CD14-positive monocyte (primary cell): ENCODE measurements at regions not wholly inside any gene's neighbourhood (a gene's known extent, or its start where the extent isn't known, plus 50 kb on each side); places are given as distances from the start of the nearest gene placed in this dataset.

ENCODE experiments used
- DNase-seq, 3 donors: peaks; one replicate each; pipeline ENCODE4 v3.0.0-alpha.2; 2011 to 2022
- H2AFZ ChIP-seq: 2 replicates; pipeline ENCODE4 v1.6.0; 2012; ENCODE audit warnings: mild to moderate bottlenecking, low read depth, low read length, inconsistent platforms; ENCODE audit not compliant: insufficient read depth, poor library complexity, severe bottlenecking
- H3K27ac ChIP-seq, 2 donors: 1 replicate in 1 of 2; 2 replicates in 1 of 2; pipeline ENCODE4 v1.5.1; 2012 to 2013; ENCODE audit warnings: low read length in 2 of 2, control low read depth in 1 of 2, inconsistent platforms in 1 of 2, low read depth in 1 of 2, mild to moderate bottlenecking in 1 of 2
- H3K27me3 ChIP-seq, 2 donors: one replicate each; pipeline versions ENCODE4 v1.6.0 to v1.6.1; 2011 to 2013; ENCODE audit warnings: low read length in 2 of 2; ENCODE audit not compliant: control insufficient read depth in 2 of 2, insufficient read depth in 2 of 2
- H3K36me3 ChIP-seq, 2 donors: replicated peaks in 1 of 2; 1 replicate in 1 of 2; 2 replicates in 1 of 2; pipeline versions ENCODE4 v1.5.1 to v1.6.1; 2012 to 2013; ENCODE audit warnings: low read length in 2 of 2, control low read depth in 1 of 2, inconsistent platforms in 1 of 2, mild to moderate bottlenecking in 1 of 2; ENCODE audit not compliant: insufficient read depth in 2 of 2, control insufficient read depth in 1 of 2
- H3K4me1 ChIP-seq, 2 donors: 1 replicate in 1 of 2; 2 replicates in 1 of 2; pipeline versions ENCODE4 v1.5.1 to v1.6.1; 2012 to 2013; ENCODE audit warnings: low read length in 2 of 2, control low read depth in 1 of 2, inconsistent platforms in 1 of 2, mild to moderate bottlenecking in 1 of 2, moderate library complexity in 1 of 2; ENCODE audit not compliant: insufficient read depth in 2 of 2, control insufficient read depth in 1 of 2
- H3K4me2 ChIP-seq: replicated peaks from 2 replicates; pipeline ENCODE3; 2012; ENCODE audit warnings: low read length, moderate library complexity, mild to moderate bottlenecking; ENCODE audit not compliant: poor library complexity, severe bottlenecking; ENCODE audit errors: extremely low read depth
- H3K4me3 ChIP-seq, 3 experiments: fragments of 200-600 bp in 1 of 3; sonication (generic) in 1 of 3; replicated peaks in 1 of 3; 1 replicate in 2 of 3; 2 replicates in 1 of 3; pipeline ENCODE4 v1.5.1; 2011 to 2013; ENCODE audit warnings: low read length in 3 of 3, mild to moderate bottlenecking in 3 of 3, control low read depth in 2 of 3, low read depth in 2 of 3, inconsistent platforms in 1 of 3, moderate library complexity in 1 of 3
- H3K79me2 ChIP-seq: 2 replicates; pipeline ENCODE4 v1.6.0; 2012; ENCODE audit warnings: mild to moderate bottlenecking, control low read depth, inconsistent platforms, low read length, moderate library complexity; ENCODE audit not compliant: insufficient read depth
- H3K9ac ChIP-seq: 2 replicates; pipeline ENCODE4 v1.6.0; 2017; ENCODE audit warnings: low read length, mild to moderate bottlenecking; ENCODE audit not compliant: insufficient read depth, poor library complexity, severe bottlenecking
- H3K9me3 ChIP-seq, 2 donors: replicated peaks in 1 of 2; 1 replicate in 1 of 2; 2 replicates in 1 of 2; pipeline versions ENCODE4 v1.5.1 to v1.6.1; 2012 to 2013; ENCODE audit warnings: low read length in 2 of 2, control low read depth in 1 of 2; ENCODE audit not compliant: control insufficient read depth in 1 of 2, insufficient read depth in 1 of 2
- H4K20me1 ChIP-seq: 2 replicates; pipeline ENCODE4 v1.6.0; 2012; ENCODE audit warnings: mild to moderate bottlenecking, low read length, control low read depth, moderate library complexity; ENCODE audit not compliant: insufficient read depth
- H3K27ac Mint-ChIP-seq, 7 donors: one replicate each; pipeline ENCODE4 v1.8.0; 2020; ENCODE audit warnings: mild to moderate bottlenecking in 7 of 7, mixed read lengths in 7 of 7, moderate library complexity in 6 of 7, inconsistent platforms in 2 of 7
- H3K27me3 Mint-ChIP-seq, 3 donors: one replicate each; pipeline ENCODE4 v1.8.0; 2021 to 2022; ENCODE audit warnings: low read depth in 3 of 3, mild to moderate bottlenecking in 3 of 3, mixed read lengths in 3 of 3, moderate library complexity in 3 of 3, inconsistent platforms in 1 of 3
- H3K36me3 Mint-ChIP-seq, 2 donors: one replicate each; pipeline ENCODE4 v1.8.0; 2020; ENCODE audit warnings: mixed read lengths in 2 of 2, inconsistent platforms in 1 of 2, mild to moderate bottlenecking in 1 of 2
- H3K4me1 Mint-ChIP-seq: one replicate; pipeline ENCODE4 v1.8.0; 2020; ENCODE audit warnings: mild to moderate bottlenecking, mixed read lengths
- H3K4me3 Mint-ChIP-seq, 2 donors: one replicate each; pipeline ENCODE4 v1.8.0; 2020; ENCODE audit warnings: mild to moderate bottlenecking in 2 of 2, mixed read lengths in 2 of 2, moderate library complexity in 1 of 2
- H3K9me3 Mint-ChIP-seq, 7 donors: one replicate each; pipeline ENCODE4 v1.8.0; 2020 to 2022; ENCODE audit warnings: mixed read lengths in 7 of 7, mild to moderate bottlenecking in 6 of 7, moderate library complexity in 6 of 7, inconsistent platforms in 2 of 7
- CTCF ChIP-seq: fragments of 200-600 bp; IDR thresholded peaks from one replicate; pipeline ENCODE4 v1.8.0; 2022; ENCODE audit warnings: antibody characterized with exemption, mild to moderate bottlenecking
- WGBS: methylation state at CpG from one replicate; pipeline ENCODE4 v1.1.5; 2013; ENCODE audit warnings: missing lambda C conversion rate; ENCODE audit not compliant: insufficient coverage; 5-methylcytosine and 5-hydroxymethylcytosine counted together
- intact Hi-C, 2 donors: fragments of 100-400 bp; cut with micrococcal nuclease; formaldehyde crosslinking; loops; one replicate each; pipeline versions ENCODE4 v1.15.0 to v1.15.1; 2023

- Mint-ChIP-seq H3K27ac (no peak overlapping the region), H3K4me1 (no peaks in the 10 kb centered on the region), H3K9me3 (peaks cover 0 to 7% (median 2%) of the 10 kb centered on the region in 7 donors), H3K36me3 (no peaks in the 10 kb centered on the region), H3K27me3 (peaks cover 0 to 2% (median 0%) of the 10 kb centered on the region in 3 donors), H3K4me3 (no peak overlapping the region)
- peaks cover 0 to 10% of the 10 kb centered on the region in 2 donors for H3K9me3 ChIP-seq
- H3K9ac ChIP-seq, result no peak overlapping the region
- H3K4me3 ChIP-seq, result no peak overlapping the region
- H2AFZ ChIP-seq, result no peak overlapping the region
- no peaks in the 10 kb centered on the region for H3K4me1 ChIP-seq
- no peak overlapping the region for H3K27ac ChIP-seq
- H4K20me1 ChIP-seq, result no peaks in the 10 kb centered on the region
- no peaks in the 10 kb centered on the region for H3K36me3 ChIP-seq
- H3K27me3 ChIP-seq, result no peaks in the 10 kb centered on the region
- no CpG with 5 or more reads among the region's 1 CpG for WGBS
- intact Hi-C loops, result no loop called here
- DNase-seq, result no peak
- TF ChIP-seq CTCF, result no peak
- no peak overlapping the region for H3K4me2 ChIP-seq
- no peaks in the 10 kb centered on the region for H3K79me2 ChIP-seq
These were observed 494.7 kb upstream of the PFKP start for GRCh38 chr10:2572611-2573010.

GRCh38 chr10:2556883-2557282, 510.5 kb upstream of the PFKP start:
- Mint-ChIP-seq H3K27me3 (no peaks in the 10 kb centered on the region), H3K9me3 (peaks cover 0 to 3% (median under 1%) of the 10 kb centered on the region in 7 donors), H3K27ac (no peak overlapping the region), H3K4me1 (no peaks in the 10 kb centered on the region), H3K36me3 (no peaks in the 10 kb centered on the region), H3K4me3 (no peak overlapping the region)
- Histone ChIP-seq H3K27ac (no peak overlapping the region), H3K9ac (no peak overlapping the region), H2AFZ (no peak overlapping the region), H3K27me3 (no peaks in the 10 kb centered on the region), H3K9me3 (peaks cover 0 to 4% of the 10 kb centered on the region in 2 donors), H3K79me2 (no peaks in the 10 kb centered on the region), H3K4me3 (no peak overlapping the region), H3K4me1 (no peaks in the 10 kb centered on the region), H3K36me3 (no peaks in the 10 kb centered on the region), H3K4me2 (no peak overlapping the region), H4K20me1 (no peaks in the 10 kb centered on the region)
- no peak for DNase-seq
- TF ChIP-seq CTCF, result no peak
- no CpG with 5 or more reads among the region's 1 CpG for WGBS
- intact Hi-C loops, result no loop called here
